GM21360 (cell line): ENCODE measurements at regions not wholly inside any gene's neighbourhood (a gene's known extent, or its start where the extent isn't known, plus 50 kb on each side); places are given as distances from the start of the nearest gene placed in this dataset.

Experiments used
- ATAC-seq: cut with Tn5 transposase; IDR thresholded peaks from one replicate; pipeline ENCODE4 v1.9.1; 2021; ENCODE audit warnings: mild to moderate bottlenecking, moderate library complexity; ENCODE audit not compliant: unreplicated experiment

GRCh38 chr2:216808805-216809425, 50.9 kb downstream of the TNP1 start:
- no peak for ATAC-seq

- ATAC-seq: no peak
Observed at GRCh38 chr2:216807857-216808272, 52.0 kb downstream of the TNP1 start.

- ATAC-seq: no peak
Observed at GRCh38 chr2:216804357-216805350, 55.2 kb downstream of the TNP1 start.

DNA sequence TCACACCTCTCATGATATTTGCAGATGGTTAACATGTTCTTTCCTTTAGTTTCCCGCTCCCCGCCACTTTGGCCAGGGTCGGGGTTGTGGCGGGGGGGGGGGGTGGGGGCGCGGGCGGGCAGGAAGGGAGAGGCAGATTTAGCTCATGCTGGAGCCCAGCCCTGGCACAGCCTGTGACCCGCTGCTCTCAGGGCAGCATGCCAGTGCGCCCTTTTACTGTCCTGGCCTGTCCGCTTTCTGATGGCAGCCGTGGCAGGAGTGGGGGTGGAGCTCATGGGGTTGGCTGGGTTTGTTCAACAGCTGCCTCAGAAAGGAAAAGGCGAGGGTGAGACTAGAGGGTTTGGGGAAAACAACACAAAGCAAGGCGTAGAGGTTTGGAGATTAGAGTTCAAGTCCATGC, 56.1 kb downstream of the TNP1 start:
- ATAC-seq: no peak

GRCh38 chr2:216802516-216803215, 57.2 kb downstream of the TNP1 start:
- no peak for ATAC-seq

DNA sequence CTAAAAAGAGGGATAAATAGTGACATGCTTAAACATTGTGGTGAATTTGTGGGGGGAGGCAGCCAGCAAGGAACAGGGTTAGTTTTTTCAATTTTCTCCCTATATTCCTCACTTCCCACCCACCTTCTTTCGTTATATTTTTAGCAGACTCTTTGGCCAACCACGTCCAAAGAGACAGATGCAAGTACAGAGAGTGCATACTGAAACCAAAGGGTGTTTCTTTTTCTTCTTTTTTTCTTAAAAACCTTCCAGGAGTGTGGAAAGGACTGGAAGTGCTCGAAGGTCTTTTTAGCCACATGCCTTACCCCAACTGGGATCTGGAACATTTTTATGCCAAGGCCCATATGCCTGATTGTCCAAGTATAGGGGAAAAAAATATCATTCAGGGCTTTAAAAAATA, 59.0 kb downstream of the TNP1 start:
- no peak for ATAC-seq

DNA sequence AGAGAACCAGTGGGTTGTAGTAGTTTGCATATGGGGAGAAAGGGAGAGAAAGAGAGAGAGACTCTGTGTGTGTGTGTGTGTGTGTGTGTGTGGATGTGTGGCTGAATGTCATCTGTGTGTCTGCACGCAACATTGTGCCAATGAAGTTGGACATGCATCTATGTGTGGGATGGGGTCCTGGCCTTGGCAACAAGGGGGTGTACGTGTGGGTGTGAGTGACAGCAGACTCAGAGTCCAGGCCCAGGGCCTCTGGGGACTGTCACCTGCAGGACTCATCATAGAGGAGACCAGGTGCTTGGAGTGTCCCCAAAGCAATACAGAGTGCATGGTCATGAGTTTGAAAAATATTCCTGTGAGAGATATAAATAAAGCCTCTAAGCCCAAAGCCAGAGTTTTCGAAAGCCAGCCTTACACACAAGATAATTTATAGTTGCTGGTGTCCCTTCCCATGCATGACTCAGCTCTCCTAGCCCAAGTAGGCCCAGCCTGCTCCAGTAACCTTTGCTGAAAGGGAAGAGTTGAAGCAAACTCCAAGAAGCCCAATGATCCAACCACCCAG, 59.9 kb downstream of the TNP1 start:
- no peak for ATAC-seq

- no peak for ATAC-seq
Observed at GRCh38 chr2:216796115-216796840, 63.6 kb downstream of the TNP1 start.

DNA sequence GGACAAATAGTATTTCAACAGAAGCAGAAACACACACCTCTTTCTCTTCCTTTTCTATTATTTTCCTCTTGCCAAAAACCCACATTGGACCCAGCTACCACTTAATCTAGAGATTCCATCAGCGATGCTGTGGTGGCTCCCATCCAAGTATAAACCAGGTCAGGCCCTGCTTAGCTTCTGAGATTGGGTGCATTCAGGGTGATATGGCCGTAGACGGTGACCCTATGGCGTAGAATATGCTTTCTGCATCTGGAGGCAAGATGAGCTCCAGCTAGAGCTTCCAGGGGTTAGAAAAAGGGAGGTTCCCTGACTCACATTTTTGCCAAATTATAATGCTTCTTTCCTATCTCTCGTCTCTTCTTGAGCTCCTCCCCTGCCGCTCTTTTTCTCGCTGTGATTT, 66.5 kb downstream of the TNP1 start:
- no peak for ATAC-seq

GRCh38 chr2:216792222-216793021, 67.4 kb downstream of the TNP1 start:
- no peak for ATAC-seq

DNA sequence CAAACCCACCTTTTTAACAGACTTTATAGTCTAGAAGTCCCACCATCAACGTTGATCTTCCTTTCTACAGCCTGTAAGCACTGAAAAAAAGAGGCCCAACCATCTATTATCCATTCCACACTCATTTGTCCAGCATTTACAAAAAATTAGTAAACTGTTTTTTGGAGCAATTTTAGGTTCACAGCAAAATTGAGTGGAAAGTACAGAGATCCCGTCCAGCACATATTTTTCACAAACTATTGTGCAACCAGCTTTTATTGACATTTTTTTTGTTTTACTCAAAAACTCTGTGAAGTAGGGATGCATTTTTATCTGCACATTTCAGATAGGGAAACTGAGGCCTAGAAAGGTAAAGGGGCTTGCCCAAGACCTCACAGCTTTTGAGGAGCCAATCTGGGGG, 68.6 kb downstream of the TNP1 start:
- no peak for ATAC-seq

DNA sequence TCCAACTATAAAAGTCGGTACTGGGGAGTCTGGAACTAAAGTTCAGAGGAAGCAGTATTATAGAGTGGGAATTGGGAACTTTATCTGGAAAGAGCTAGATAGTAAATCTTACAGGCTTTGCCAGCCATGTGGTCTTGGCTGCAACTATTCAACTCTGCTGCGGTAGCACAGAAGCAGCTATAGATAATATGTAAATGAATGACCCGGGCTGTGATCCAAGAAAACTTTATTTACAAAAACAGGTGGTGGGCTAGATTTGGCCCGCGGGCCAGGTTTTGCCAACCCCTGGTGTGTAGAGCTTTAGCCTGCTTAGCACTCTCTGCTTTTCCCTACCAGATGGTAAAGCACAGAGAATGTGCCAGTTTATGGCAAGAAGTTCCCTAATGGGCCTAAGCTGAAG, 70.8 kb downstream of the TNP1 start:
- ATAC-seq: no peak

- no peak for ATAC-seq
Observed at GRCh38 chr2:216787851-216788540, 71.9 kb downstream of the TNP1 start.

GRCh38 chr2:216786676-216787075, 73.2 kb downstream of the TNP1 start:
- ATAC-seq: no peak

DNA sequence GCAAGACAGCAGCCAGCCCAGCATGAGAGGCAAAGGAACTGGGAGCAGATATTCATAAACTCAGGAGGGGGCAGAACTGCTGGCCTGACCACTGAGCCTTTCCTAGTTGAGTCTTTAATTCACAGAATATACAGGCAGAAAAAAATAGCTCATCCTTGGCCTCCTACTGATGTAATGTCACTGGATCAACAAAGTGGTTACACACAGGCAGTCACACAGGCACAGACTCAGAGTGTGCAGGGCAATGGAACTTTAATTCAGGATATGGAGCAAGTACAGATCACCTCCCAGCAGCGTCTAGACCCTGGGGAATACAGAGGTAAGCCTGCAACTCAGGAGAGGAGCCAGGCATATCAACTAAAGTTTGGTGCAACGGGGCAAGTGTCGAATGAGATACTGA, 75.4 kb downstream of the TNP1 start:
- ATAC-seq: no peak

DNA sequence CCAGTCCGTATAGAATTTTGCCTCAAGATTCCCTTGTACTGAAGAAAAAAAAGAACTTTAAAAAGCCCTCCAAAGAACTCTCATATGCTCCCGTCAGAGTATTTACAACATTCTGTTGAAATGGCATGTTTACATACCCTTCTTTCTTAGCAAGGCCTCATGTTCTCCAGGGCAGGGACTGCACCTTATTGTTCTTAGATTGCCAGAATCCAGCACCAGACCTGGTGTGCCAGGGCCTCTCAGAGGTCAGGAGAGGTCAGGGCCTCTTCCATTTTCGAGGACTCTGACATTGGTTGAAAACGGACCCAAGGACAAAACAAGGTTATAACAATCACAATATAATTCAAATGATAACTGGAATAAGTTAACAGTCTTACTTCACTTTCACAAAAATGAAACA, 78.2 kb downstream of the TNP1 start:
- no peak for ATAC-seq

DNA sequence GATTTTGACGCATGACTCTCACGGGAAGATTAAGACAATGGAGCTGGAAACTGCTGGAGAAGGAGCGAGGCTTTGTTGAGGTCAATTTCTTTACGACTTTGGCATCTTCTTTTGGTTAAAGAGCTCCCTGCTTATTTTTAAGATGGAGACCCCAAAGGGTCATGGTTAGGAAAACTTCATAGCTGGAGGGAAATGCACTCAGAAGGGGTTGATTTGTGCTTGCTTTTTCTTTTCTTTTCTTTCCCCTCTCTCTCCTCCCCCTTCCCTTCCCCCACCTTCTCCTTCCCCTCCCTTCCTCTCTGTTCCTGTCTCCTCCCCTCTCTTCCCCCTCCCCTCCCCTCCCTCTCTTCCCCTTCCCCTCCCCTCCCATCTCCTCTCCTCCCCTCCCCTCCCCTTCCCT, 79.0 kb downstream of the TNP1 start:
- no peak for ATAC-seq

- peak; percentile 94 for ATAC-seq
Observed at GRCh38 chr2:216777637-216778273, 82.1 kb downstream of the TNP1 start.
